IMR-90 (cell line): ENCODE measurements at regions not wholly inside any gene's neighbourhood (a gene's known extent, or its start where the extent isn't known, plus 50 kb on each side); places are given as distances from the start of the nearest gene placed in this dataset.

Source experiments
- ATAC-seq: fragments of 200-7000 bp; cut with Tn5 transposase; 2 replicates; pipeline ENCODE4 v1.9.1; 2020; ENCODE audit warnings: low read depth, mild to moderate bottlenecking, moderate library complexity
- BruUV-seq: library from RNA; stranded (reverse); fragments of 400-500 nt; replicated peaks from 2 replicates; lab custom pipeline; 2021; lab: Mats Ljungman, UMichigan
- CTCF ChIA-PET: fragments of 300-600 bp; formaldehyde crosslinking; extraction: SDS; loops from one replicate; lab custom pipeline; 2021; ENCODE audit warnings: antibody characterized with exemption; lab: Yijun Ruan, JAX
- POLR2A ChIA-PET: fragments of 300-600 bp; sonication (Branson Sonifier 250); formaldehyde crosslinking; loops from one replicate; lab custom pipeline; 2022; ENCODE audit warnings: antibody characterized with exemption; ENCODE audit not compliant: unreplicated experiment; lab: Charles Lee
- DNase-seq: peaks from one replicate; pipeline ENCODE4 v3.0.0; 2013
- H2AFZ ChIP-seq: replicated peaks from 2 replicates; pipeline ENCODE3; 2013; ENCODE audit warnings: low read length, mild to moderate bottlenecking; ENCODE audit not compliant: poor library complexity
- H2AK5ac ChIP-seq: 2 replicates; pipeline ENCODE4 v1.6.1; 2013; ENCODE audit warnings: low read depth, low read length, inconsistent platforms
- H2AK9ac ChIP-seq: replicated peaks from 2 replicates; pipeline ENCODE3; 2013; ENCODE audit warnings: mild to moderate bottlenecking, low read depth, low read length, moderate library complexity; ENCODE audit not compliant: poor library complexity
- H2BK120ac ChIP-seq: 2 replicates; pipeline ENCODE4 v1.6.1; 2013; ENCODE audit warnings: low read depth, low read length, inconsistent platforms
- H2BK15ac ChIP-seq: 3 replicates; pipeline ENCODE4 v1.6.1; 2013; ENCODE audit warnings: low read depth, low read length, inconsistent platforms
- H2BK20ac ChIP-seq: 2 replicates; pipeline ENCODE4 v1.6.1; 2013; ENCODE audit warnings: low read depth, mild to moderate bottlenecking, inconsistent platforms, low read length, moderate library complexity
- H2BK5ac ChIP-seq: 2 replicates; pipeline ENCODE4 v1.6.1; 2013; ENCODE audit warnings: mild to moderate bottlenecking, low read depth, low read length, inconsistent platforms; ENCODE audit not compliant: poor library complexity, severe bottlenecking
- H3K14ac ChIP-seq: replicated peaks from 2 replicates; pipeline ENCODE4 v1.6.1; 2013; ENCODE audit warnings: low read depth, low read length, inconsistent platforms
- H3K18ac ChIP-seq: 2 replicates; pipeline ENCODE4 v1.6.1; 2013; ENCODE audit warnings: low read depth, low read length, control low read depth
- H3K23ac ChIP-seq: 2 replicates; pipeline ENCODE4 v1.6.1; 2013; ENCODE audit warnings: low read depth, low read length, inconsistent platforms
- H3K27ac ChIP-seq: 2 replicates; pipeline ENCODE4 v1.5.1; 2013; ENCODE audit warnings: mild to moderate bottlenecking, control low read depth, low read length; ENCODE audit not compliant: insufficient read depth
- H3K27me3 ChIP-seq: 2 replicates; pipeline ENCODE4 v1.6.1; 2013; ENCODE audit warnings: low read length; ENCODE audit not compliant: control insufficient read depth, insufficient read depth
- H3K36me3 ChIP-seq: 2 replicates; pipeline ENCODE4 v1.6.1; 2013; ENCODE audit warnings: low read length, mixed read lengths; ENCODE audit not compliant: control insufficient read depth, insufficient read depth
- H3K4ac ChIP-seq: 2 replicates; pipeline ENCODE4 v1.6.1; 2013; ENCODE audit warnings: low read depth, low read length, inconsistent platforms
- H3K4me1 ChIP-seq: 2 replicates; pipeline ENCODE4 v1.6.1; 2013; ENCODE audit warnings: low read length, mixed read lengths; ENCODE audit not compliant: control insufficient read depth, insufficient read depth
- H3K4me2 ChIP-seq: 2 replicates; pipeline ENCODE4 v1.6.1; 2013; ENCODE audit warnings: low read depth, mild to moderate bottlenecking, control low read depth, low read length, moderate library complexity
- H3K4me3 ChIP-seq: 2 replicates; pipeline ENCODE4 v1.5.1; 2013; ENCODE audit warnings: low read depth, mild to moderate bottlenecking, control low read depth, low read length, moderate library complexity; ENCODE audit not compliant: insufficient read depth
- H3K56ac ChIP-seq: 2 replicates; pipeline ENCODE4 v1.6.1; 2013; ENCODE audit warnings: low read length, inconsistent platforms; ENCODE audit not compliant: insufficient read depth; ENCODE audit errors: extremely low read depth
- H3K79me1 ChIP-seq, 2 experiments: 2 replicates each; pipeline ENCODE4 v1.6.1; 2013; ENCODE audit warnings: low read length in 2 of 2, inconsistent platforms in 1 of 2, low read depth in 1 of 2
- H3K9ac ChIP-seq: 2 replicates; pipeline ENCODE4 v1.6.1; 2013; ENCODE audit warnings: low read depth, low read length, control low read depth
- H3K9me1 ChIP-seq: 2 replicates; pipeline ENCODE4 v1.6.1; 2013; ENCODE audit warnings: low read length, inconsistent platforms; ENCODE audit not compliant: insufficient read depth
- H3K9me3 ChIP-seq: 2 replicates; pipeline ENCODE4 v1.6.1; 2013; ENCODE audit warnings: low read length; ENCODE audit not compliant: control insufficient read depth, insufficient read depth
- H4K20me1 ChIP-seq: 2 replicates; pipeline ENCODE4 v1.6.1; 2013; ENCODE audit warnings: low read length, inconsistent platforms; ENCODE audit not compliant: insufficient read depth
- H4K5ac ChIP-seq: 2 replicates; pipeline ENCODE4 v1.6.1; 2013; ENCODE audit warnings: mild to moderate bottlenecking, low read depth, low read length, control low read depth
- H4K8ac ChIP-seq, 2 experiments: 2 replicates each; pipeline ENCODE4 v1.6.1; 2013; ENCODE audit warnings: low read depth in 2 of 2, low read length in 2 of 2, control low read depth in 1 of 2, inconsistent platforms in 1 of 2
- H4K91ac ChIP-seq: 2 replicates; pipeline ENCODE4 v1.6.1; 2013; ENCODE audit warnings: low read depth, low read length, inconsistent platforms; ENCODE audit not compliant: insufficient read depth
- NFE2L2 ChIP-seq: fragments of 150-350 bp; IDR thresholded peaks from 2 replicates; pipeline ENCODE4 v1.6.1; 2016; ENCODE audit warnings: low read depth, mild to moderate bottlenecking, low read length
- RAD21 ChIP-seq: IDR thresholded peaks from 2 replicates; pipeline ENCODE4 v1.6.1; 2012; ENCODE audit warnings: low read length, improper control_type of control experiment
- WGBS, 2 experiments: methylation state at CpG; one replicate each; pipeline versions ENCODE4 v1.1.5 to v1.1.7; 2013; ENCODE audit warnings: missing lambda C conversion rate in 2 of 2; ENCODE audit not compliant: insufficient read length in 1 of 2; ENCODE audit errors: extremely low coverage in 2 of 2; 5-methylcytosine and 5-hydroxymethylcytosine counted together
- dilution Hi-C: fragments of 300-500 bp; cut with HindIII; formaldehyde crosslinking; loops from one replicate; pipeline ENCODE4 v1.14.3; 2018; ENCODE audit warnings: low sequenced_read_pairs; ENCODE audit not compliant: unreplicated experiment
- in situ Hi-C: fragments of 300-500 bp; cut with MboI; formaldehyde crosslinking; loops from 3 replicates; pipeline ENCODE4 v1.14.3; 2019; ENCODE audit warnings: low sequenced_read_pairs, inconsistent platforms, mixed read lengths
- intact Hi-C: fragments of 100-400 bp; cut with micrococcal nuclease; formaldehyde crosslinking; loops from 2 replicates; pipeline ENCODE4 v1.10.0; 2022

DNA sequence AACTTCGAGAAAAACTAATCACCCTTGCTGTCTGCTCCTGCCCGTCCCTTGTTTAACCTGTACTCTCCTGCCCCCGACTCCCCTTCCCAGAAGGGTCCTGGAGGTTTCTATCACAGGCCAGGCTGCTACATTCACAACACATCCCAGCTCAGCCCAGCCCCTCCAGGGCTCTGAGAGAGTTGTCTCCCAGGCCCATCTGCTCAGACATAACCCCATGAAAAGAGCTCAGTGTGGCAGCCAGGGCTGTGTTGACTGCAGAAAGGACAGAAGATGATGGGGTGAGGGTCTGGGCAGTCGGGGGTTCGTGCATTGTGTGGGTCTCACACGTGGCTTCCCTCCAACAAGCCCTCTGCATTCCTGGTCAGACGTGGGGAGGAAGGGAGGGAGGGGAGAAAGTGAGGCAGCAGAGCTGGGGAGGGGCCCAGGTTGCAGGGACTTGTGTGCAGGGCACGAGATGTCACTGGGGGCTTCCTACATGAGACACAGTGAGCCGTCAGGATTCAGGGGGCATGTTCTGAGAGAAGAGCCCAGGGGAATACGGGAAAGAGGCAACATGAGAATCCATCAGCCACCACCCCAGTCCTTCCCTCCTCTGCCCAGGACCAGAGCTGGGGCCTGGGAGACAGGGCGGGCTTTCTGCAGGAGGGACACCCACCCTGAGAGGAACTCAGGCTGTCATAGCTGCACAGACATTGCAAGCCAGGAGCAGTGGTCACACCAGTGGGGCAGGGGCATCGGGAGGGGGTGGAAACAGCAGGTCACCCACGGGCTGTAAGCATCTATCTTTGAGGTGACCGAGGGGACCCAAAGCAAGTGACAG is 372.9 kb downstream of the PREX1 start:
- Histone ChIP-seq H3K9me3 (0 out of 2 replicates have a peak, but pooled peaks cover 1% of the 10 kb centered on the region), H3K14ac (no peak overlapping the region), H2BK15ac (no peak overlapping the region), H3K4ac (no peak overlapping the region), H3K4me2 (no peak overlapping the region), H3K36me3 (no peaks in the 10 kb centered on the region), H3K9me1 (no peaks in the 10 kb centered on the region), H3K27ac (no peak overlapping the region), H2BK120ac (no peak overlapping the region), H3K79me1 (no peaks in the 10 kb centered on the region), H3K9ac (no peak overlapping the region), H3K18ac (no peak overlapping the region), H3K4me1 (no peaks in the 10 kb centered on the region), H3K27me3 (peaks cover 1% of the 10 kb centered on the region; the same call in 1 of the 2 replicates), H2AFZ (no peak overlapping the region), H4K91ac (no peak overlapping the region), H4K8ac (no peak overlapping the region), H3K56ac (no peak overlapping the region), H4K5ac (no peak overlapping the region), H2AK5ac (no peak overlapping the region), H4K20me1 (no peaks in the 10 kb centered on the region), H2BK5ac (no peak overlapping the region), H3K23ac (no peak overlapping the region), H2BK20ac (no peak overlapping the region), H3K4me3 (no peak overlapping the region), H2AK9ac (no peak overlapping the region)
- ChIA-PET CTCF (no interaction called here), POLR2A (no interaction called here)
- TF ChIP-seq NFE2L2 (no peak), RAD21 (no peak)
- no peak for ATAC-seq
- intact Hi-C loops (no loop called here), dilution Hi-C loops (no loop called here), in situ Hi-C loops (no loop called here)
- BruUV-seq, result no TSS peak
- no peak for DNase-seq
- no CpG with 5 or more reads among the region's 14 CpGs for WGBS, 2 experiments
